ENCODE measurements at regions not wholly inside any gene's neighbourhood (a gene's known extent, or its start where the extent isn't known, plus 50 kb on each side); places are given as distances from the start of the nearest gene placed in this dataset.
"Not testable (repeated sequence)": the region's sequence is repeated elsewhere in the genome, so short reads cannot be mapped to it uniquely, and the experiment has no call there.

DNA sequence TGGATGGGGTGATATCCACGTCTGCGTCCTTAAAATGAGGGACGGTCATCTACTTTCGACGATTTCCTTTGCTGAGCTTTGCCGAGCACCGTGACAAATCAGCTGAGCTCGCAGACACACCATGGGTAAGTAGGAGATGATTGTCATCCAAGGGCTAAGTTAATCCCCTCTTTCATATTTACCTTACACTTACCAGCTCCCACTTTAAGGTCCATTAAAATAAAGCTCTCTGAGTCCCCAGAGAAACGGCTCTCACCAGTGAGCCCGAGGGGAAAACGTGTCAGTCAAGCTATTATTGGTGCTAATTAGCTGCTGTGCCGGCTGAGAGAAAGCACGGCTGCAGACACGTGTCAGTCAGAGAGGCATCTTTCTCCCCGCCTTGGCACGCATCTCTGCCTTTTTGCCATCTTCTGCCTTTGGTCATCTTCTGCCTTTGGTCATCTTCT, 72.2 kb downstream of the CRLF2 start:
- DNase-seq: no peak

DNA sequence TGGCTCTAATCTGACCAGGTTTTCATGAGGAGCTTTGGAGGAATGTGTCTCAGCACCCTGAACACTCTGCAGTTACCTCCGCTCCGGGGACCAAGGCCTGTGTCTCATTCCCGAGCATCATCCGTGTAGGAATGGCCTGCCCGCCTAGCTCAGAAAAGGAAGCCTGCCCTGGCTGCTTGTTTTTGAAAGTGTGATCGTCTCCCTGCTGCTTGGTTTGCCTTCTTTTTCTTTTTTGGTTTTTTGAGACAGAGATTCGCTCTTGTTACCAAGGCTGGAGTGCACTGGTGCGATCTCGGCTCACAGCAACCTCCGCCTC, 73.3 kb downstream of the CRLF2 start:
- no peak for DNase-seq

GRCh38 chrX:1138476-1139184, 73.8 kb downstream of the CRLF2 start:
- no peak for DNase-seq

DNA sequence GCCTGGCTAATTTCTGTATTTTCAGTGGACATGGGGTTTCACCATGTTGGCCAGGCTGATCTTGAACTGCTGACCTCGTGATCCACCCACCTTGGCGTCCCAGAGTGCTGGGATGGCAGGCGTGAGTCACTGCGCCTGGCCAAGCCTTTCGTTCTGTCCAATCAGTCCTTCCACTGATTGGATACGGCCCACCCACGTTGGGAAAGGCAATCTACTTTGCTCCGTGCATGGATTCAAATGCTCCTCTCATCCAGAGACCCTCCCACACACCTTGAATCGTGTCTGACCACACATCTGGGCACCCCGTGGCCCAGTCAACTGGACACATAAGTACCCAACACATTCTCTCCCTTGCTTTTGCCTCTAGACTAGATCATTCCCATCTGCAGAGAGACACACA, 74.9 kb downstream of the CRLF2 start:
- DNase-seq: no peak

DNA sequence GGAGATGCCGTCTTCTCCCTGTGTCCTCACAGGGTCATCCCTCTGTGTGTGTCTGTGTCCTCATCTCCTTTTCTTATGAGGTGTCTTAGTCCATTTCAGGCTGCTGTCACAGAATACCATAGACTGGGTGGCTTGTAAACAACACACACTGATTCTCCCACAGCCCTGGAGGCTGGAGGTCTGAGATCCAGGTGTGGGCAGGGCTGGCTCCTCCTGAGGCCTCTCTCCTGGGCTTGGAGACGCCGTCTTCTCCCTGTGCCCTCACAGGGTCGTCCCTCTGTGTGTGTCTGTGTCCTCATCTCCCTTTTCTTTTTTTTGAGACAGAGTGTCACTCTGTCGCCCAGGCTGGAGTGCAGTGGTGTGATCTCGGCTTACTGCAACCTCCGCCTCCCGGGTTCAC, 75.9 kb downstream of the CRLF2 start:
- not testable (repeated sequence) for DNase-seq

DNA sequence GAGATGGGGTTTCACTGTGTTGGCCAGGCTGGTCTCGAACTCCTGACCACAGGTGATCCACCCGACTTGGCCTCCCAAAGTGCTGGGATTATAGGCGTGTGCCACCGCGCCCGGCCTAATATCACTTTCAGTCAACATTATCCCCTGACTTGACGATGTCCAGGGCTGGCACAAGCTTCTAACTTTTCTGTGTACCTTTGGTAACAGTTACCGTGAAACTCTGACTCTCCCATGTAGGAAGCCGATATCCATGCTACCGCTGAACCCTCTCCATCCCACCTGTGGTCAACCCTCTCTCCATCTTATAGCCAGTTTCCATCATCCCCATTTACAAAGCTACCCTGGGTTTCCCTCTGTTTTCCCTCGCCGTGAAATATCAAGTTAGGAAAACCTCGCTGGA, 77.5 kb downstream of the CRLF2 start:
- no peak for DNase-seq

DNA sequence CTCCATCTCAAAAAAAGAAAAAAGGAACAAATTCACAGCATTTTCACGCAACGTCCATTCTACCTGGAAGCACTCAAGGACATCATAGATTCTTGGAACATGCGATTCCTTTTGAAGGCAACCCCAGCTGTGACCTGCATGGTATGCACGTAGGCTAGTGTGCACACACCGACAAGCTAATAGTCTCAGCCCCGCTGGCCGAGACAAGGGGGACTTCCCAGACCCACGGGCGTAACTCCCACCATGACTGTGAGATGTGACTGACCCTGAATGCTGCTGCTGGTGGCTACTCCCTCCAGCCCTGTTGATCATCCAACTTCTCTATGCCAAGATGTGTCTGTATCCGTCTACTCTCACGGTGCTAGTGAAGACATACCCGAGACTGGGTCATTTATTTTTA, 78.3 kb downstream of the CRLF2 start:
- no peak for DNase-seq

- DNase-seq: no peak
Observed at GRCh38 chrX:1126738-1127137, 85.7 kb downstream of the CRLF2 start.

- no peak for DNase-seq
Observed at GRCh38 chrX:1124531-1124930, 87.9 kb downstream of the CRLF2 start.

DNA sequence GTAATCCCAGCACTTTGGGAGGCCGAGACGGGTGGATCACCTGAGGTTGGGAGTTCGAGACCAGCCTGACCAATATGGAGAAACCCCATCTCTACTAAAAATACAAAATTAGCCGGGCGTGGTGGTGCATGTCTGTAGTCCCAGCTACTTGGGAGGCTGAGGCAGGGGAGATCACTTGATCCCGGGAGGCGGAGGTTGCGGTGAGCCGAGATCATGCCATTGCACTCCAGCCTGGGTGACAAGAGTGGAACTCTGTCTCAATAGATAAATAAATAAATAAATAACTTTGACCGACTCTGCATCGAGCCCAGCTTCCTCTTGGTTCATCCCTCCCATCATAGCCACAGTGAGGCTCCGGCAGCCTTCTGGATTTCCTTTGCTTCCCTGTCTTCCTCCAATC, 89.6 kb downstream of the CRLF2 start:
- not testable (repeated sequence) for DNase-seq

GRCh38 chrX:1119275-1119674, 93.2 kb downstream of the CRLF2 start:
- DNase-seq: no peak

DNA sequence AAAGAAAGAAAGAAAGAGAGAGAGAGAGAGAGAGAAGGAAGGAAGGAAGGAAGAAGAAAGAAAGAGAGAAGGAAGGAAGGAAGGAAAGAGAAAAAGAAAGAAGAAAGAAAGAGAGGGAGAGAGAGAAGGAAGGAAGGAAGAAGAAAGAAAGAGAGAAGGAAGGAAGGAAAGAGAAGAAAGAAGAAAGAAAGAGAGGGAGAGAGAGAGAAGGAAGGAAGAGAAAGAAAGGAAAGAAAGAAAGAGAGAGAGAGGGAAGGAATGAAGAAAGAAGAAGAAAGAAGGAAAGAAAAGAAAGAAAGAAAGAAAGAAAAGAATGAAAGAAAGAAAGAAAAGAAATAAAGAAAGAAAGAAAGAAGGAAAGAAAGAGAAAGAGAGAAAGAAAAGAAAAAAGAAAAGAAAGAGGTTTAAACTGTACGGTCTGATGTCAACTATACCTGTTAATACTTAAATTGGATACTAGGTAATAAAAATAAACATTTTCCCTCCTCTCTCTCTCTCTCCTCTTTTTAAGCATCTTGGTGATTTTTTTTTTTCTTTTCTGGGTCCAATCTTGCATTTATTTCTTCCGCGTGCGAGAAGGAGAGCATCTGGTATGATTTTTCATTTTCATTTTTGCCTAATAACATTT, 93.8 kb downstream of the CRLF2 start:
- no peak for DNase-seq

DNA sequence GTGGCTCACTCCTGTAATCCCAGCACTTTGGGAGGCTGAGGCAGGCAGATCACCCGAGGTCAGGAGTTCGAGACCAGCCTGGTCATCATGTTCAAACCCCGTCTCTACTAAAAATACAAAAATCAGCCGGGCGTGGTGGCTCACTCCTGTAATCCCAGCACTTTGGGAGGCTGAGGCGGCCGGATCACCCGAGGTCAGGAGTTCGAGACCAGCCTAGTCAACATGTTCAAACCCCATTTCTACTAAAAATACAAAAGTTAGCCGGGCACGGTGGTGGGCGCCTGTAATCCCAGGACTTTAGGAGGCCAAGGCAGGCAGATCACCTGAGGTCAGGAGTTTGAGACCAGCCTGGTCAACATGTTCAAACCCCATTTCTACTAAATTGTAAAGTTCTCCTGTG, 97.0 kb downstream of the CRLF2 start:
- not testable (repeated sequence) for DNase-seq

DNA sequence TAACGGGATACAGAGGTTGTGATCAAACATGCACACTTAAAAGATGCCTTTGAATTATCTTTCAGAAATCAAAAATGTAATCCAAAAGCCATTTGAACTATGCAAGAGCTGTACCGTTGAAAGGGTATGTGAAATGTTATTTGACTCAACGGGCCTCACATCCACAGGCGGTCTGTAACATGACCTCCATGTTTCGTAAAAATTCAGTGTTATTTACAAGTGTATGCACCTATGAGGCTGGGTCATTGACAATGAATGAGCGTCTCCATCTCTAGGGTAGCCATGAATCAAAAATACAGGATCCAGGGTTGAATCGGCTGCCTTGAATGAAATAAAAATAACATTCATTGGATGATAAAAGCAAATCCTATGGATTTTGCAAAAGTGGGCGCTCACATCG, 100.1 kb downstream of the CRLF2 start:
- no peak for DNase-seq

- DNase-seq: no peak
Observed at GRCh38 chrX:1111601-1112300, 100.7 kb downstream of the CRLF2 start.

DNA sequence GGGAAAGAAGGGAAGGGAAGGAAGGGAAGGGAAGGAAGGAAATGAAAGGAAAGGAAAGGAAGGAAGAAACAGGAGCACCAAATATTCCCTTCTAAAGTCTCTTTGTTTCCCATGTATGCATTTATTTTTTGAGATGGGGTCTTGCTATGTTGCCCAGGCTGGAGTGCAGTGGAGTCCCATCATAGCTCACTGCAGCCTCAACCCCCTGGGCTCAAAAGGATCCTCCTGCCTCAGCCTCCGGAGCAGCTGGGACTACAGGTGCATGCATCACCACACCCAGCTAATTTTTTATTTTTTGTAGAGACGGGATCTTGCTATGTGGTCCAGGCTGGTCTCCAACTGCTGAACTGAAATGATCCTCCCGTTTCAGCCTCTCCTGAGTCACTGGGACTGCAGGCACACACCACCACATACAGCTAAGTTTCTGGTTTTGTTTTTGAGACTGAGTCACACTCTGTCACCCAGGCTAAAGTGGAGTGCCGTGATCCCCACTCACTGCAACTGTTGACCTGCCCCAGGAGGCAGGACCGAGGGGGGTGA, 102.8 kb downstream of the CRLF2 start:
- DNase-seq: no peak

GRCh38 chrX:1108501-1109445, 103.7 kb downstream of the CRLF2 start:
- no peak for DNase-seq

DNA sequence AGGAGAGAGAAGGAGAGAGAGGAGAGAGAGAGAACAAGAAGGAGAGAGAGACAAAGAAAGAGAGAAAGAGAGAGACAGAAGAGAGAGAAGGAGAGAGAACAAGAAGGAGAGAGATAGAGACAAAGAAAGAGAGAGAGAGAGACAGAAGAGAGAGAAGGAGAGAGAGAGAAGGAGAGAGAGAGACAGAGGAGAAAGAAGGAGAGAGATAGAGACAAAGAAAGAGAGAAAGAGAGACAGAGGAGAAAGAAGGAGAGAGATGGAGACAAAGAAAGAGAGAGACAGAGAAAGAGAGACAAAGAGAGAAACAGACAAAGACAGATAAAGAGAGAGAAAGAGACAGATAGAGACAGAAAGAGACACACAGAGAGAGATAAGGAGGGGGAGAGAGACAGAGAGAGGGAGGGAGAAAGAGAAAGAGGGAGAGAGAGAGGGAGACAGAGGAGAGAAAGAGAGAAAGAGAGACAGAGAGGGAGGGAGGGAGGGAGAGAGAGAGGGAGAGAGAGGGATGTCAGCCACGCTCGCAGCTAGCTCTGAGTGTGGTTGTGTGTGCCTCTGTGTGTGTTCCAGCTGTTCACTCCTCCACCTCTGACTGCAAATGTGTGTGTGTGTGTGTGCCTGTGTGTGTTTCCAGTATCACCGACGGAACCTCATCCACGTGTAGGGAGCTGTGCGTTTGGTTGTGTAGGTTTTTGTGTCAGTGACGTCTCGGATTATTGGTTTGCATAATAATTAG, 105.8 kb downstream of the CRLF2 start:
- no peak for DNase-seq

DNA sequence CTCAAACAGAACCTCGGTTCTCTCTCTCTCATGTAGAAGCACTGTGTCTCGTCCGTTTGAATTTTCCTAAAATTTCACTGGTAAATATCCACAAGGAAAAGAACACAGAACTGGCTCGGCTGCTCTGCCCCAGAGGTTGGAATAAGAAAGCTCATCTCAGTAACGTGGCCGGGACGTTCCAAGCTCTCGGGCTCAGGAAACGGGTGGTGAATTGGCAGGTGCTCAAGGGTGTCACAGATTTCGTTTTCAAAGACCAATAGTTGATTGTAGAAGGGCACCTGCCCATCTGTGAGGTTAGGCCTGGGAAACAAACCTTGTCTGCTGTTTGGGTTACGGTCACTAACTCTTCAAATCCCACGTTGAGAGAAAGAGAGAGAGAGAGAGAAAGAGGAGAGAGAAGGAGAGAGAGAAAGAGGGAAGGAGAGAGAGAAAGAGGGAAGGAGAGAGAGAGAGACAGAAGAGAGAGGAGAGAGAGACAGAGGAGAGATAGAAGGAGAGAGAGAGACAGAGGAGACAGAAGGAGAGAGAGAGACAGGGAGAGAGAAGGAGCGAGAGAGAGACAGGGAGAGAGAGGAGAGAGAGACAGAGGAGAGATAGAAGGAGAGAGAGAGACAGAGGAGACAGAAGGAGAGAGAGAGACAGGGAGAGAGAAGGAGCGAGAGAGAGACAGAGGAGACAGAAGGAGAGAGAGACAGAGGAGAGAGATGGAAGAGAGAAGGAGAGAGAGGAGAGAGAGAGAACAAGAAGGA, 106.6 kb downstream of the CRLF2 start:
- DNase-seq: no peak

DNA sequence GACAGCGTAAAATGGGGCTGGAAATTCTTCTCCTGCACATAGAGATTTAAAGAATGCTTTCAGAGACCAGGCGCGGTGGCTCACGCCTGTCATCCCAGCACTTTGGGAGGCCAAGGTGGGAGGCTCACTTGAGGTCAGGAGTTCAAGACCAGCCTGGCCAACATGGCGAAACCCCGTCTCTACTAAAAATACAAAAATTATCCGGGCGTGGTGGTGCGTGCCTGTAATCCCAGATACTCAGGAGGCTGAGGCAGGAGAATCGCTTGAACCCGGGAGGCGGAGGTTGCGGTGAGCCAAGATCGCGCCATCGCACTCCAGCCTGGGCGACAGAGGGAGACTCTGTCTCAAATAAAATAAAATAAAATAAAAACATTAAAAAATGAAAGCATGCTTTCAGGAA, 107.4 kb downstream of the CRLF2 start:
- DNase-seq: not testable (repeated sequence)

GRCh38 chrX:1103360-1103759, 109.1 kb downstream of the CRLF2 start:
- no peak for DNase-seq
